ENCODE measurements at regions not wholly inside any gene's neighbourhood (a gene's known extent, or its start where the extent isn't known, plus 50 kb on each side); places are given as distances from the start of the nearest gene placed in this dataset.

DNA sequence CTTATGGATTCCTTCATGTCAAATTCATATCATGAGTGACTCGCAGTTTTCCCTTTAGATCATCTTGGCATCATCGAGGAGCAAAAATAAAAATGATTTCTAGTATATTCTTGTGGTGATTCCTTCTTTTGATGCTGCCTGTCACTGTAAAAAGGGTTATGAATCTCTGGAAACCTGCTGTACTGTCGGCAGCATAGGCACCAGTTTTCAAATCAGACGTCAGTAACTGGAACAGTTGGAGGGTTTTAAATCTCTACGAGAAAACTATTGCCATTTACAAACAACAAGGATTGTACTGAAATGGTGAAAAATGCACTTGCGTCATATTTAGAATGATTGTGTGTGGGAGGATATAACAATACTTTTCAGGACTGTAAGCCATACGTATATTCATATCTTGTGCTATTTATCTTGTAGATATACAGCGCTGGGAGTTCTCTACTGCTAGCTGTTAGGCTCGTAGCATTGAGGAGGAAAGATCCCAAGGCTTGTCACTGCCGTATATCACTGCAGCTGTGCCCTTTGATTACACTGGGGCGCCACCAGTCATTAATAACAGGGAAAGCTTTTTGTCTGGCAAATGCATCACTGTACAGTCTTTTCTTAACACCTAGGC lies 320.7 kb downstream of the MTX2 start:
- DNase-seq (ENCODE audit: low read depth in 4 of 4, low spot score in 3 of 4): no peak

DNA sequence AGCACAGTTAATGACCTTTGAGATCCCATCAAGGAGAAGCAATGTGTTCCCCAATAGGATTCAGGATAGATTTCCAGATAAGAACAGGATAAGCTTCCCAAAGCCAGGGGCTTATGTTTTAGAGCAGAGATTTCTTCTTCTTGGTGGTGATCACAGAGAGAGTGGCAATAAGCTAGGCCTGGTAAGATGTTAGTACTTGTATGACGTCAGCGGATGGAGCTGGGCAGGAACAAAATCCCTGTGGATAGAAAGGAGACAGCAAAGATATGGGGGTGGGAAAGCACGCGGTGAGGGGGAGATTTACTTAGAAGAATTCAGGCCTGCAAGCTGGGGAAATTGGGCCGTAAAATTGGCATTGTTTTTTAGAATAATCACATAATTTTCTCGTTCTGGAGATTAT lies 323.0 kb downstream of the MTX2 start:
- DNase-seq (ENCODE audit: low read depth in 4 of 4, low spot score in 3 of 4): no peak

DNA sequence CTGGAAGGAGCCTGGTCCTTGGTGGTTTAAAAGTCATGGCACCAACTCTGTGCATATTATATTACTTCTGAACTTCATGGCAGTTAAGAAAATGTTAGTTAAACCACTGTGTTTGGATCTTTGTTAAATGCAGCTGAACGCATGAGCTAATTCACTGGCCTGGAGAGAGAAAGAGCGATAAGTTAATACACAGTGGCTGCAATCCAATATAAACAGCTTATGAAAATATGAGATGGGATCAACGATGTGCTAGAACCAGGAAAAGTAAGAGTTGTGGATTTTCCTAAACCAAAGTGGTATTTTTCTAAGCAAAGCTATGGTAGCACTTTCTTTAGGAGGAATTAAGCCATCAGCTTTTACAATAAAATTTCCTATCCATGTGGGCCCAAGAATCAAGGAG lies 326.7 kb downstream of the MTX2 start:
- DNase-seq (ENCODE audit: low read depth in 4 of 4, low spot score in 3 of 4): no peak

DNA sequence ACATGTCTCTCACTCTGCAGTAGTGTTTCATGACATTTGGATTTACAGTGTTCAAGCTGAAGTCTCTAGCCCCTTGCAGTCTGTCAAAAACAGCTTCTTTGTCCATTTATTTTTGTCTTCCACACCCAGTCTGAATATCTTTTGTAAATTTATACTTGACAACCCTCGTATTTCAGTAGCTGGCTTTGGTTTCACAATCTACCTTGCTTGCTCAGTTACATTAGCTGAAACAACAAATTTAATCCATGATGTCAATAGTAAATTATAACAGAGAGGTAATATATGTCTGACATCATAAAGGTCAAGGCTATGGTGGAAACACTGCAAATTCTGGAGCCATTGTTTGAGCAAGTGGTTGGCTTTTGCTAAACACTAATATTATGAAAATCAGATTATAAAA lies 328.7 kb downstream of the MTX2 start:
- no peak for DNase-seq (ENCODE audit: low read depth in 4 of 4, low spot score in 3 of 4)

DNA sequence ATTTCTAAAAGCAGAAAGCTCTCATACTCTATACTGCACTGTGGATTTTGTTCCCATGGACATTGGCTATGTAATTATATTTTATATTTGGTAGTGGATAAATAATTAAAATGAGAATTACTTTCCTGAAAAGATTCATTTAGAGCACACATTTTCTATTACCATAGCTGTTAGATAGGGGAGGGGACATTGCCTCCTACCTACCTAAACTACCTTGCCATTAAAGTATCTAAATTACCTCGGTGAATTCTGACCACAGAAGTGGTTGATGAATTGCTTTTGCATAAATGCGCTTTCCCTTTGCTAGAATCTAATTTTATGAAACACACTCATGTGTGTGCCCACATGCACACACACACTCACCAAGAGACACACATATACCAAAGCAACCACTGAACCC lies 329.1 kb downstream of the MTX2 start:
- DNase-seq (ENCODE audit: low read depth in 4 of 4, low spot score in 3 of 4): no peak

DNA sequence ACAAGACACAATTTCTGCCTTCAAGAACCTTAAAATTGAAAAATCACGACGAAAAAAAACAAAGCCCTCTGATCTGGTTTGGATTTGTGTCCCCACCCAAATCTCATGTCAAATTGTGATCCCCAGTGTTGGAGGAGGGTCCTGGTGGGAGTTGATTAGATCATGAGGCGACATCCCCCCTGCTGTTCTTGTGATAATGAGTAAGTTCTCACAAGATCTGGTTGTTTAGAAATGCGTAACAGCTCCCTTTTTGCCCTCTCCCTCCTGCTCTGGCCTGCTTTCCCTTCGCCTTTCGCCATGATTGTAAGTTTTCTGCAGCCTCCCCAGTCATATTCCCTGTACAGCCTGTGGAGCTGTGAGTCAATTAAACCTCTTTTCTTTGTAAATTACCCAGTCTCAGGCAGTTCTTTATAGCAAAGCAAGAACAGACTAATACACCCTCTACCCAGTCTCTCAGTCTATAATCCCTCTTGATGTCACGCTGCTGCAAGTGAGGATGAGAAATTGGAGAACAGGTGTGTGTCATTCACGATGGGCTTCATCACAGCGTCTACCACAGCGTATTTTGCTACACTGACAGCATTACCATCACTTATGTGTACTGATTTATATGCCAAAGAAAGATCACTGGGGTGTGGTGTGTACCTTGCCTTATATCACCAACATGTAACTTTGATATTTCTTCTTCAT lies 330.7 kb downstream of the MTX2 start:
- no peak for DNase-seq (ENCODE audit: low read depth in 4 of 4, low spot score in 3 of 4)

DNA sequence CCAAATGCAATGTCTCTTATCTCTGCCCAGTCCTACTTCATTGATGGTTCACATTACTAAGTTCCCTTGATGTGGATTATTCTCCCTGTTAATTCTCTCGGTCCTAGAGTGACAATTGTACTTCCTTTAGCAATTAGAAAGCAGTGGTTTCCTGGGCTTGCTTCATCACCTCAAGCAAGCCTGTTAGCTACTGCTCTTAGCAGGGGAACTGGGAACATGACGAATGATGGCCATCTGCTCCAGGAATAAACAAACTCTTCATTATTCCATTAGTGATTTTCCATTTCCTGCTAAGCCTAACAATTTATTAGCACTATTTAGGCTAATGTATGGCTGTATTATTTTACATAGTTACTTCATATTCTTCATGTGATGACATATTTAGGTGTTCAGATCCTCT lies 331.8 kb downstream of the MTX2 start:
- no peak for DNase-seq (ENCODE audit: low read depth in 4 of 4, low spot score in 3 of 4)

DNA sequence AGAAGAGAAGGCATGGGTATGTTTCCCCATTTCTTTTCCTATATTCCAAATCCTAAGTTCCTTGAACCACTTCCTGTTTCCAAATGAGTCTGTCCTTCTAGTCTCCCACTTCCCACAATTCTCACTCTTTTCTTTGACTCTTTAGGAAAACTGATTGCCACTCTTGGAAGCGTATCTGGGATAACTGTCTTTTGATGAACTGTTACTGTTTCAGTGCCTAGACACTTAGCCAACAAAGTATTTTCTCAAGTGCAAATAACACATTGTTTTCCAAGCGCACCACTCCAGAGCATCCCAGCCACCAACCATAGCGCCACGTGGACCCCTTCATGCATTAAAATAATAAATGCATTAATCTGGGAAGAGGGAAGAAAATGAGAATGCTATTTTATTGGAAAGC lies 342.8 kb downstream of the MTX2 start:
- DNase-seq (ENCODE audit: low read depth in 4 of 4, low spot score in 3 of 4): no peak

DNA sequence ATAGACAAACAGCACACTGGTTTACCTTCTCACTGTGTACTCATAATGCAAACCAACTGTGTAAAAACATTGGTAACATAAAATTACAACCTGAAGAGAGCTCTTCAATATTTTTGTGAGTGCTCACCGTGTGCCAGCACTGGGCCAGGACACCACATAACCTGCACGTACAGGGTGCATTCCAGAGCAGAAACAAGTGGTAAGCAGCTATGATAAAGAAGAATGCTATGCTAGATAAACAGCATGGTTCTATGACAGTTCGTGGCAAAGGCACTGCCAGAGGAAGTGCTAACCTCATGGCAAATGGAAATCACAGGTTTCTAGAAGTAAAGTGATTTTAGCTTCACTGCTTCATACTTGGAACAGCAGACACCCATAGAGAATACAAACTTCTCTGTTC lies 343.5 kb downstream of the MTX2 start:
- DNase-seq (ENCODE audit: low read depth in 4 of 4, low spot score in 3 of 4): no peak

DNA sequence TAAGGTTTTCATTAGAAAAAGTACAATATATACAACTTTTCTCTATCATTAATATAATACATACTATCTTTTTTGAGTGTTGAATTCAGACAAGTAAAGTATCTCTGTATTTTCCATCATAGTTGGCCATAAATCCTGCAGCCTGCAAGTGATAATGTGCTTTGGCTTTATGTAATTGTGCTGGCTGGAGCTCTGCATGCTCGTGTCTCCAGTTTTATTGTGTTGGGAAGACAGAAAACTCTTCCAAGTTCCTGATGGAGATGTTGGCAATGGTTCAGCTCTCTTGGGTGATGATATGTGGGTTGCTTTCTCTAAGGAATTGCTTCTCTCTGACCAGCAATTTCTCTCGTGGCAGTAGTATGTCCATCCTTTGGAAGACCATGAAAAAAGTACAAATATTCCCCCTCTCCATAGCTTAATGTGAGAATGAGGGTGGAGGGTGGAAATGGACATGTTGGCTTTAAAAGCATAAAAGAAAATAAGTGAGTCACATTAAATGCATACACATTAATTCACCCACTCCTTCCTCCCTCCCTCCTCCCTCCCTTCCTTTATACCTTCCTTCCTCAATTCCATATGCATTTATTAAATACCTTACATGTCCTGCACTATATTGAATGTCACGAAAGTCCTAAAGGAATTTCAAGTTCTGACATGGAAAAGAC lies 344.2 kb downstream of the MTX2 start:
- DNase-seq (ENCODE audit: low read depth in 4 of 4, low spot score in 3 of 4): no peak

DNA sequence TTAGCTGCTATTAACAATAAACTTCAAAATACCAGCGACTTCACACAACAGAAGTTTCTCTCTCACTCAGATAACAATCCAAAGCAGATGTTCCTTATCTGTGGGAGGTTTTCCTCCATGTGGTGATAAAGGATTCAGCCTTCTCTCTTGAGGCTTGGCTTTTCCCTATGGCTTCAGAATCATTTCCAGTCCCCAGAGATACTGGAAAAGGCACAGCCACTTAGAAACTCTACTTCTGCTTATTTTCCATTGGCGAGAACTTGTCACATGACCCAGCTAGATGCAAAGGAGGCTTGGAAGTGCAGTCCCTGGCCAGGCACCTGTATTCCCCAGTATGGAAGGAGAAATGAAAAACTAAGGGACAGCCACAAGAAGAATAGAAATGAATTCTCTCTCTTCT lies 344.8 kb downstream of the MTX2 start:
- no peak for DNase-seq (ENCODE audit: low read depth in 4 of 4, low spot score in 3 of 4)

DNA sequence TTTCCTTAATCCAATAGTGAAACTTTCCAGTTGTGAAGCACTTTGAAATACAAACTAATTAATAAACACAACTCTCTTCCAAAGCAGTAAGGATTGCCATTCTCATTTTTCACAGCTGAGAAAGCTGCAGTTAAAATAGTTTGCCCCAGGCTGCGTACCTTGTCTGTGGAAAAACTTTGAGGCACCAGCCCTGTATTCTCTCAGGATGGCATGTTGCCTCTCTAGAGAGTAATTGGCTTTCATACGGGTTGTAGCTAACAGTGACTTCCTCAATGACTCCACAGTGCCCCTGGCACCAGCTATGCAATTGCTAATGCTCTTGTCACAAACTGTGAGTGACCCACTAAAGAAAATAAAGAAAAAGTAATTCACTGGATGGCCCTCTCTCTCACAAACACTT lies 345.7 kb downstream of the MTX2 start:
- DNase-seq (ENCODE audit: low read depth in 4 of 4, low spot score in 3 of 4): no peak

DNA sequence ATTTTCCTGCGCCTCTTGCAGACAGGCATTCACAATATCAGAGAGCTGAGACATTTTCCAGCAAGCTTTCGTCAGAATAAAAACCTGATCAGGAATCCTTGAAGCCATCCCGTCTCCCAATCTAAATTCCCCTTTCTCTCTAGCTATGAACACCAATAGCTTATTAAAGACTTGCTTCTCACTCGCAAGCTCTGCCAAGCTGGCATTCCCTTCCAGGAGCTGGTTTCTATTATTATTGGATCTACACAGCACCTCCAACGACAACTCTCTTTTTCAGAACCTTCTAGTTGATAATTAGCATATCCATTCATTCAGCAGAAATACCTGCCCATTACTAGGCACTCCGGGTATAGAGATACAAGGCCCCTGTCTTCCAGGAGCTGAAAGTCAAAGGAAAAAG lies 350.3 kb downstream of the MTX2 start:
- no peak for DNase-seq (ENCODE audit: low read depth in 4 of 4, low spot score in 3 of 4)

DNA sequence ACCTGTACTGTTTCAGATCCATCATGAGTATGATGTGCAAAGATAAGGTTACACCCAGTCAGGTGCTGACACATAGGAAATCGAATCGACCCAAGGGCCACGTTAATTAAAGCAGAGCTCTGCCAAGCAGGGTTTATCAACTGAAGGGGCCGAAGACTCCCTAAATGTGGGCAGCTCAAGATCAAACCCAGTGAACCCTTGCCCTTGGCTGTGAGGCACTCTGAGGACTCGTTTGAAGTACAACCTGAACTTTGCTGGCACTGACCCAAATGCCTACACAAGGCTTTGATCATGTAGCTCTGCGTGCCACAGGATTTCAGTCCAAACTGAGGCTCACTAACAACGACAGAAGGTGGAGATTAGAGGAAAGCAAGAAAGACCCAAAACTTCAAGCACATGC lies 352.1 kb downstream of the MTX2 start:
- no peak for DNase-seq (ENCODE audit: low read depth in 4 of 4, low spot score in 3 of 4)

DNA sequence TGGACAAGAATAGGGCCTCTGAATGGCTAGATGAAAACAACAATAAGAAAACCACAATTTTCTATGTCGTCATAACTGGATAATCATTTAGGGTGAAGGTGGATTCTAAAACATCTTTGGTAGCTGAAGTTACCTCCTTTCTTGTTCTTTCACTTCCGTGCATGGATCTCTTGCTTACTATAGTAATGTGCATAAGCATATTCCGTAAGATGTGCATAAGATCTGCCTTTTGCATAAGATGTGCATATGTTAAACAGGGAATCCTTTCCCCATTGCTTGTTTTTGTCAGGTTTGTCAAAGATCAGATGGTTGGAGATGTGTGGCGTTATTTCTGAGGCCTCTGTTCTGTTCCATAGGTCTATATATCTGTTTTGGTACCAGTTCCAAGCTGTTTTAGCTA lies 353.6 kb downstream of the MTX2 start:
- DNase-seq (ENCODE audit: low read depth in 4 of 4, low spot score in 3 of 4): no peak

DNA sequence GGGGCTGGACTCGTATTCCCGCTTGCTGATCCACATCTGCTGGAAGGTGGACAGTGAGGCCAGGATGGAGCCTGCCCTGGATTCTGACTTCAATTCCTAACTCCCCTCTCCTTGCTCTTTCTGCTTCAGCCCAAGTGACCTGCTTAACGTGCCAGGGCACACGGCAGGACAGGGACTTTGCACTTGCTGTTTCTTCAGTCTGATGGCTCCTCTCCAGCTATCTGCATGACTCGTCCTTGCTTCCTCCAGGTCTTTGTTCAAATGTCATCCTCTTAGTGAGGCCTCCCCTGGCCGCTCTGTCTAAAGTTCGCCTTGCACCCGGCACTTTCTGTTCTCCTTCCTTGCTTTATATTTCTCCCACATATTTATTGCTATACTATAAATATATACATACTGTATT lies 357.6 kb downstream of the MTX2 start:
- no peak for DNase-seq (ENCODE audit: low read depth in 4 of 4, low spot score in 3 of 4)

DNA sequence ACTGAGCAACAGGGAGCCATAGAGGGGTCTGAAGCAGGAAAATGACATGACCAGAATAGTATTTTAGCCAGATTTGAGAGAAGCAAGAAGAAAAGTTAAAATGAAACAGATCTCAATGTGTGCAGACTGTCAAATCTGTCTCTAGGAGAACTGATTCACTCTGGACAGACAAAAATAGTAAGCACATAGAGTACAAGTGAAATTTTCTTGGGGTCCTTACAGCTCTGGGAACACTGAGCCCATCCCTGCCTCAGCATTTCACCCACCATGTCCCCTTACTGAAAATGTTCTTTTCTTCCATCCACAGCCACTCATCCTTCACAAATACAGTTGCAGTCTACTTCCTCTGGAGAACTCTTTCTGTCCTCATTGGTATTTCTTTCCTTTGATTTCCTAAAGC lies 359.2 kb downstream of the MTX2 start:
- DNase-seq (ENCODE audit: low read depth in 4 of 4, low spot score in 3 of 4): no peak

DNA sequence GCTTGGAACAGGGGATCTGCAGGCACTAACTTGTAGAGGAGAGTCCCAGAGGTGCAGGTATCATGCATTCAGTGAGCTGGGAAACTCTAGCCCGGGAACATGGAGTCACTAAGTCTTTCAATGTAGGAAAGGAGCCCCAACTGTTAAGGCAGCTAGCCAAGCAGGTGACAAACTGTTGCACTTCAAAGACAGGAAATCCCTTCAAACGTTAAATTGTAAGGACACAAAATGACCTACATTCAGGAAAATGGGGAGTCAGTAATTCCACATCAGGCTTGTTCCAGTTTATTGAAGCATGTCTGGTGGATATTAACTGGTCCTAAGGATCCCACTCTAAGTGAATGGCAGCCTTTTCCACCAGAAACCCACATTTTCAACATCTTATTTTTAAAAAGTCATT lies 364.5 kb downstream of the MTX2 start:
- no peak for DNase-seq (ENCODE audit: low read depth in 4 of 4, low spot score in 3 of 4)

DNA sequence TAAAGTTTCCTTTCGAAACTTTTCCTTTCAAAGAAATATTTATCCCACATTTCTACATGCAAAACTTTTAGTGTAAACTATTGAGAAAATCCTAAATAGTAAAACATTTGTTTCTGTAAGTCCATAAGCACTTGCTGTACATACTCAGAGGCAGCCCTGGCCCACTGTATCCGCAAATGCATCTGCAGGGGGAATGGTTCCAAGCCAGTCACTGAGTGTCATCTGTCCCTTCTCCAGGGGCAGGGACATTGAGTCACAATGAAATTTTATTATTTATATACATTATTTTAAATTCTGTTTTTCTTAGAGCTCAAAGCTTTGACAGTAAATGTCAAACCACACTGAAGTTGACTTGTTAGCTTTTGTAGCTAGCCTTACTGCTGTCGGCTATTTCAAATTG lies 367.2 kb downstream of the MTX2 start:
- DNase-seq (ENCODE audit: low read depth in 4 of 4, low spot score in 3 of 4): no peak

DNA sequence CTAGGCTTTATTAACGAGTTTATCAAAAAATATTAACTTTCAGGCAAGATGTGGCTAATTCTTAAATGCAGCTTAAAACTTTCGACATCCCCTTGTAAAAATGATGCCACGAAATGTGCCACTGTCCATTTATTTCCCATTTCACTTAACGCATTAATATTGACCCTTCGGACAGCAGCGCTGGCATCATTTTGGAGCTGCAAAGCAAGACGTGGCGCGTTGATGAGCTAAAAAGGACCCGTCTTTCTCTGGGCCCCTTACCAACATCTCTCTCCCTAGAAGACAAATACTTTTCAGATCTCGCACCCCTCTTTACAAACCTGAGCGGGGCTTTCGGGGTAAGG lies 367.9 kb downstream of the MTX2 start:
- DNase-seq (ENCODE audit: low read depth in 4 of 4, low spot score in 3 of 4): no peak

DNA sequence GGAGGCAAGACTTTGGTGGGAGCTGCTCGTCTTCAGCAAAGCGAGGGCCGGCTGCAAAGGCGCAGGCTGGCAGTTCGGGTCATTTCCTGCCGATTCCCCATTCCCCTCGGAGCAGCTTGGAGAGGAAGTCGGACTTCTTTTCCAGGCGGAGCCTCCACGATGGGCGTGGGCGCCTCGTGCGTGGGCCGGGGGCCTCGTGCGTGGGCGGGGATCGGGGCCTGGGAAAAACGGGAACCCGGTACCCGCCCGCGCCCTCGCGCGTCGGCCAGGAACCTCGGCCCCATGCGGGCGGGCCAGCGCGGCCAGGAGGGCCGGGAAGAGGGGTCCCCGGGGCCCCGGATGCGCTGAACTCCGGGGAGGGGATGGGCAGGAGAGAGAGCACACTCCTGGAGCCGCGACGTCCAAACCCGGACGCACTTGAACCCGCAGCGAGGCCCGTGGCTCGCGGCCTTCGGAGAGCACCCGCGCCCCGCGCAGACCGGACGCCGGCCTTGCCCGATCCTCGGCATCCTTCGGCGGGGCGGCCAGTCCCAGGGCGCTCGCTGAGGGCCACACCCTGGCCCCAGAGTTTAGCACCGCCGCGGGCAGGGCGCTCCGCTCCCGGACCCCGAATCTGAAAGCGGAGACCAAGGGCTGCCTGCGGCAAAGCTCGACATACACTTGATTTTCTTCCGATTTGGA lies 368.4 kb downstream of the MTX2 start:
- DNase-seq (ENCODE audit: low read depth in 4 of 4, low spot score in 3 of 4): no peak

All from right renal pelvis (tissue), 4 donors.